ENCODE measurements at regions not wholly inside any gene's neighbourhood (a gene's known extent, or its start where the extent isn't known, plus 50 kb on each side); places are given as distances from the start of the nearest gene placed in this dataset.

DNA sequence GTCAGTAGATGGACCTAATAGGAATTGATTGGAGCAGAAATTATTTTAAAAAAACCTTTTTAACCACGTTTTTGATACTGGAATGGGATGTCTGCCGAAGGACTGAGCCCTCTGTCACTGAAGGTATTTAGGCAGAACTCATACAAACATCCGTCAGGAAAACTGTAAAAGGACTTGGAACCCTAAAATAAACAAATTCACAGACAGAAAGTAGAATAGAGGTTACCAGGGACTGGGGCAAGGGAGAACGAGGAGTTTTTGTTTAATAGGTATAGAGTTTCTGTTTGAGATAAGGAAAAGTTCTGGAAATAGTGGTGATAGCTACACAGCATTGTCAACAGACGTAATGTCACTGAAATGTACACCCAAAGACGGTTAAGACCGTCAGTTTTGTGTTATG is 105.5 kb downstream of the BCOR start:
- Histone ChIP-seq H3K27ac (ENCODE audit: insufficient read length, low read depth, low read length) (no peak overlapping the region), H4K20me1 (ENCODE audit: control insufficient read depth, insufficient read depth, insufficient read length) (no peaks in the 10 kb centered on the region), H3K79me2 (ENCODE audit: insufficient read depth, low read length) (no peaks in the 10 kb centered on the region), H2AFZ (ENCODE audit: low read length) (no peak overlapping the region), H2BK20ac (ENCODE audit: low read depth, low read length, poor library complexity, severe bottlenecking) (no peak overlapping the region), H3K56ac (ENCODE audit: insufficient read length, low read depth, low read length) (no peak overlapping the region), H3K79me1 (ENCODE audit: insufficient read depth, low read depth, low read length, poor library complexity, severe bottlenecking) (no peaks in the 10 kb centered on the region), H3K9me3 (ENCODE audit: control insufficient read depth, low read depth, low read length) (no peaks in the 10 kb centered on the region), H3T11ph (ENCODE audit: low read length) (no peak overlapping the region), H2BK15ac (ENCODE audit: low read depth, low read length) (no peak overlapping the region), H3K27me3 (ENCODE audit: insufficient read depth, low read length) (no peaks in the 10 kb centered on the region), H3K4me2 (ENCODE audit: insufficient read depth, insufficient read length, low read length) (no peak overlapping the region), H2BK12ac (ENCODE audit: insufficient read length, low read depth, low read length) (no peak overlapping the region), H3K14ac (ENCODE audit: insufficient read depth, low read length) (no peak overlapping the region), H3K9ac (ENCODE audit: extremely low read depth, insufficient read length, low read length) (no peak overlapping the region), H3K4me1 (ENCODE audit: insufficient read depth, low read length) (no peaks in the 10 kb centered on the region), H3K18ac (ENCODE audit: insufficient read length, low read depth, low read length) (no peak overlapping the region), H3K4ac (ENCODE audit: low read depth, low read length) (no peak overlapping the region), H2BK120ac (ENCODE audit: low read depth, low read length, poor library complexity, severe bottlenecking) (no peak overlapping the region), H4K8ac (replicated peaks; ENCODE audit: insufficient read length, low read depth, low read length) (no peak overlapping the region), H3K23ac (ENCODE audit: insufficient read length, low read depth, low read length) (no peak overlapping the region), H2BK5ac (ENCODE audit: insufficient read length, low read length) (no peak overlapping the region), H4K91ac (ENCODE audit: insufficient read length, low read depth, low read length) (no peak overlapping the region), H2AK5ac (ENCODE audit: insufficient read length, low read length) (no peak overlapping the region), H3K23me2 (ENCODE audit: insufficient read length, low read depth, low read length, poor library complexity, severe bottlenecking) (no peaks in the 10 kb centered on the region), H4K5ac (ENCODE audit: insufficient read length, low read depth, low read length) (no peak overlapping the region)
- Mint-ChIP-seq H3K36me3 (ENCODE audit: insufficient read depth in 1 of 3, low read depth in 3 of 3) (peaks cover 0 to 2% (median 0%) of the 10 kb centered on the region in 3 experiments; a peak in 3 of 7 replicates), H3K4me3 (no peak overlapping the region), H3K27ac (no peak overlapping the region), H3K4me1 (peaks cover 0 to 7% of the 10 kb centered on the region in 2 experiments; a peak in 1 of 4 replicates), H3K9me3 (peaks cover 62 to 68% of the 10 kb centered on the region in 2 experiments), H3K27me3 (ENCODE audit: low read depth) (peaks cover 4% of the 10 kb centered on the region)
- TF ChIP-seq, protein P1, sequence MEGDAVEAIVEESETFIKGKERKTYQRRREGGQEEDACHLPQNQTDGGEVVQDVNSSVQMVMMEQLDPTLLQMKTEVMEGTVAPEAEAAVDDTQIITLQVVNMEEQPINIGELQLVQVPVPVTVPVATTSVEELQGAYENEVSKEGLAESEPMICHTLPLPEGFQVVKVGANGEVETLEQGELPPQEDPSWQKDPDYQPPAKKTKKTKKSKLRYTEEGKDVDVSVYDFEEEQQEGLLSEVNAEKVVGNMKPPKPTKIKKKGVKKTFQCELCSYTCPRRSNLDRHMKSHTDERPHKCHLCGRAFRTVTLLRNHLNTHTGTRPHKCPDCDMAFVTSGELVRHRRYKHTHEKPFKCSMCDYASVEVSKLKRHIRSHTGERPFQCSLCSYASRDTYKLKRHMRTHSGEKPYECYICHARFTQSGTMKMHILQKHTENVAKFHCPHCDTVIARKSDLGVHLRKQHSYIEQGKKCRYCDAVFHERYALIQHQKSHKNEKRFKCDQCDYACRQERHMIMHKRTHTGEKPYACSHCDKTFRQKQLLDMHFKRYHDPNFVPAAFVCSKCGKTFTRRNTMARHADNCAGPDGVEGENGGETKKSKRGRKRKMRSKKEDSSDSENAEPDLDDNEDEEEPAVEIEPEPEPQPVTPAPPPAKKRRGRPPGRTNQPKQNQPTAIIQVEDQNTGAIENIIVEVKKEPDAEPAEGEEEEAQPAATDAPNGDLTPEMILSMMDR (conservative IDR thresholded peaks at IDR 0.05), result no peak
- no CpG with 5 or more reads among the region's 7 CpGs for WGBS (ENCODE audit: extremely low coverage, insufficient read length, low lambda C conversion rate)
- no peak for DNase-seq

All from H9 (cell line).